ENCODE measurements at regions not wholly inside any gene's neighbourhood (a gene's known extent, or its start where the extent isn't known, plus 50 kb on each side); places are given as distances from the start of the nearest gene placed in this dataset.

- POLR2A ChIA-PET, result no interaction called here
- no peak for DNase-seq (ENCODE audit: extremely low spot score)
- TF ChIP-seq, protein P1, sequence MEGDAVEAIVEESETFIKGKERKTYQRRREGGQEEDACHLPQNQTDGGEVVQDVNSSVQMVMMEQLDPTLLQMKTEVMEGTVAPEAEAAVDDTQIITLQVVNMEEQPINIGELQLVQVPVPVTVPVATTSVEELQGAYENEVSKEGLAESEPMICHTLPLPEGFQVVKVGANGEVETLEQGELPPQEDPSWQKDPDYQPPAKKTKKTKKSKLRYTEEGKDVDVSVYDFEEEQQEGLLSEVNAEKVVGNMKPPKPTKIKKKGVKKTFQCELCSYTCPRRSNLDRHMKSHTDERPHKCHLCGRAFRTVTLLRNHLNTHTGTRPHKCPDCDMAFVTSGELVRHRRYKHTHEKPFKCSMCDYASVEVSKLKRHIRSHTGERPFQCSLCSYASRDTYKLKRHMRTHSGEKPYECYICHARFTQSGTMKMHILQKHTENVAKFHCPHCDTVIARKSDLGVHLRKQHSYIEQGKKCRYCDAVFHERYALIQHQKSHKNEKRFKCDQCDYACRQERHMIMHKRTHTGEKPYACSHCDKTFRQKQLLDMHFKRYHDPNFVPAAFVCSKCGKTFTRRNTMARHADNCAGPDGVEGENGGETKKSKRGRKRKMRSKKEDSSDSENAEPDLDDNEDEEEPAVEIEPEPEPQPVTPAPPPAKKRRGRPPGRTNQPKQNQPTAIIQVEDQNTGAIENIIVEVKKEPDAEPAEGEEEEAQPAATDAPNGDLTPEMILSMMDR (IDR thresholded peaks at IDR 0.05; ENCODE audit: control extremely low read depth, extremely low read depth, low read depth, missing control alignments), result no peak
- CTCF ChIA-PET, result interaction anchor here (0.9 to 2.6 kb wide), 3 partner anchors 8 to 18 kb away, joined by 4 to 11 read pairs (median 5); no protein-coding TSS in a partner anchor
Measured at GRCh38 chr3:31465999-31466398, 66.7 kb upstream of the STT3B start.

- DNase-seq (ENCODE audit: extremely low spot score), result no peak
- ChIA-PET POLR2A (no interaction called here), CTCF (interaction anchor here (1.0 to 2.6 kb wide), 3 partner anchors 11 to 36 kb away, joined by 5 to 11 read pairs (median 5); no protein-coding TSS in a partner anchor)
- TF ChIP-seq, protein P1 (IDR thresholded peaks at IDR 0.05; ENCODE audit: control extremely low read depth, extremely low read depth, low read depth, missing control alignments), result no peak
Measured at GRCh38 chr3:31466866-31467265, 65.9 kb upstream of the STT3B start.

- no peak for DNase-seq (ENCODE audit: extremely low spot score)
- CTCF ChIA-PET, result interaction anchor here (1.0 to 1.9 kb wide), 6 partner anchors 14 to 68 kb away, joined by 3 to 5 read pairs (median 4); no protein-coding TSS in a partner anchor
Measured at GRCh38 chr3:31468433-31468832, 64.3 kb upstream of the STT3B start.

DNA sequence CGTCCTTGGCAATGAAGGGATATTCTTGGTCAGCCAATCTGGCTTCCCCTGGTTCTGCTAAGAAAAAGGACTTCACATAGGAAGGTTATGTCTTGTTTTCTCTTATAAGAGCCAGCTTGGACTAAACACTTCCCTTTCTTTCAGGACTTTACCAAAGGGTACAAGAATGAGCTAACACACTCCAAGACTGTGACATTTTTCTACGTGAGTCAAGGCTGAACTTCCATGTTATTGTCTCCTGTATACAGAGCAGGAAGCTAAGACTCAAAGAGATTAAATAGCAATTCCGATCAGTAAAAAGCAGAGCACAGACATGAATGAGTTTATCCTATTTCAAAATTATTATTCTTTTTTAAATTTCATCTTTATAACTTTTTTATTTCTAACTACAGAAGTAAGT is 63.3 kb upstream of the STT3B start:
- ChIA-PET POLR2A (no interaction called here), CTCF (interaction anchor here (1.0 to 1.7 kb wide), 5 partner anchors 11 to 68 kb away, joined by 3 to 6 read pairs (median 4); no protein-coding TSS in a partner anchor)
- DNase-seq (ENCODE audit: extremely low spot score), result no peak
- TF ChIP-seq, protein P1 (IDR thresholded peaks at IDR 0.05; ENCODE audit: control extremely low read depth, extremely low read depth, low read depth, missing control alignments), result no peak

More at GRCh38 chr3:31468433-31468832, 64.3 kb upstream of the STT3B start:
- POLR2A ChIA-PET, result no interaction called here
- TF ChIP-seq, protein P1 (IDR thresholded peaks at IDR 0.05; ENCODE audit: control extremely low read depth, extremely low read depth, low read depth, missing control alignments), result no peak

- CTCF ChIA-PET, result interaction anchor here (1.4 to 1.5 kb wide), 2 partner anchors 7 to 30 kb away, joined by 3 to 4 read pairs; no protein-coding TSS in a partner anchor
Measured at GRCh38 chr3:31472479-31473390, 60.0 kb upstream of the STT3B start.

GRCh38 chr3:31476209-31476608 is 56.5 kb upstream of the STT3B start:
- TF ChIP-seq, protein P1 (IDR thresholded peaks at IDR 0.05; ENCODE audit: control extremely low read depth, extremely low read depth, low read depth, missing control alignments), result no peak
- POLR2A ChIA-PET, result no interaction called here
- DNase-seq (ENCODE audit: extremely low spot score), result no peak
- CTCF ChIA-PET, result no interaction called here

More at GRCh38 chr3:31472479-31473390, 60.0 kb upstream of the STT3B start:
- DNase-seq (ENCODE audit: extremely low spot score), result no peak
- TF ChIP-seq, protein P1 (IDR thresholded peaks at IDR 0.05; ENCODE audit: control extremely low read depth, extremely low read depth, low read depth, missing control alignments), result no peak
- POLR2A ChIA-PET, result no interaction called here
